Vagina (tissue), 2 donors: ENCODE measurements at regions not wholly inside any gene's neighbourhood (a gene's known extent, or its start where the extent isn't known, plus 50 kb on each side); places are given as distances from the start of the nearest gene placed in this dataset.

Experiments used
- POLR2A ChIP-seq, 2 donors: fragments of 450-650 bp; IDR thresholded peaks; one replicate each; pipeline ENCODE4 v1.6.1; 2017; ENCODE audit warnings: antibody characterized with exemption in 2 of 2, mild to moderate bottlenecking in 2 of 2, moderate library complexity in 2 of 2
- TF ChIP-seq, protein P1 (sequence below), 3 experiments: fragments of 450-650 bp in 2 of 3; fragments of 200-600 bp in 1 of 3; sonication (generic) in 1 of 3; IDR thresholded peaks; one replicate each; pipeline ENCODE4 v1.5.1; 2017 to 2019; ENCODE audit warnings: antibody characterized with exemption in 3 of 3, mild to moderate bottlenecking in 2 of 3, moderate library complexity in 2 of 3

DNA sequence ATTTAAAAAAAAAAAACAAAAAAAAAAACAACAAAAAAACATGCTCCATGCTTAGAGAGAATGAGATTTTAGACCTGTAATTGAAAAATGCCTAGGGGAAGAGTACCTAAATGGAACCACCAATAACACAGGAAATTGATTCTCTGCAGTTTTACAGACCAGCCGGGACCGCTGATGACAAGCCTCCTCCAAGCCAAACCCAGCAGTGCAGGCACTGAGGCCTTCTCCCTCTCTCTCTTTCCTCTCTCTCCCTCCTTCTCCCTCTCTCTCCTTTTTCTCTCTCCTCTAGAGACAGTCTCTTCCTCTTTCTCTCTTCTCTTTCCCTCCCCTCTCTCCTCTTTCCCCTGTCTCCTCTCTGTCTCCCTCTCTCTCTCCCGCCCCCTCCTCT lies 228.8 kb upstream of the COPS8 start:
- TF ChIP-seq, protein P1, sequence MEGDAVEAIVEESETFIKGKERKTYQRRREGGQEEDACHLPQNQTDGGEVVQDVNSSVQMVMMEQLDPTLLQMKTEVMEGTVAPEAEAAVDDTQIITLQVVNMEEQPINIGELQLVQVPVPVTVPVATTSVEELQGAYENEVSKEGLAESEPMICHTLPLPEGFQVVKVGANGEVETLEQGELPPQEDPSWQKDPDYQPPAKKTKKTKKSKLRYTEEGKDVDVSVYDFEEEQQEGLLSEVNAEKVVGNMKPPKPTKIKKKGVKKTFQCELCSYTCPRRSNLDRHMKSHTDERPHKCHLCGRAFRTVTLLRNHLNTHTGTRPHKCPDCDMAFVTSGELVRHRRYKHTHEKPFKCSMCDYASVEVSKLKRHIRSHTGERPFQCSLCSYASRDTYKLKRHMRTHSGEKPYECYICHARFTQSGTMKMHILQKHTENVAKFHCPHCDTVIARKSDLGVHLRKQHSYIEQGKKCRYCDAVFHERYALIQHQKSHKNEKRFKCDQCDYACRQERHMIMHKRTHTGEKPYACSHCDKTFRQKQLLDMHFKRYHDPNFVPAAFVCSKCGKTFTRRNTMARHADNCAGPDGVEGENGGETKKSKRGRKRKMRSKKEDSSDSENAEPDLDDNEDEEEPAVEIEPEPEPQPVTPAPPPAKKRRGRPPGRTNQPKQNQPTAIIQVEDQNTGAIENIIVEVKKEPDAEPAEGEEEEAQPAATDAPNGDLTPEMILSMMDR (IDR thresholded peaks at IDR 0.05) = no peak
- no peak for TF ChIP-seq POLR2A (IDR thresholded peaks at IDR 0.05)
